ENCODE measurements at regions not wholly inside any gene's neighbourhood (a gene's known extent, or its start where the extent isn't known, plus 50 kb on each side); places are given as distances from the start of the nearest gene placed in this dataset.

DNA sequence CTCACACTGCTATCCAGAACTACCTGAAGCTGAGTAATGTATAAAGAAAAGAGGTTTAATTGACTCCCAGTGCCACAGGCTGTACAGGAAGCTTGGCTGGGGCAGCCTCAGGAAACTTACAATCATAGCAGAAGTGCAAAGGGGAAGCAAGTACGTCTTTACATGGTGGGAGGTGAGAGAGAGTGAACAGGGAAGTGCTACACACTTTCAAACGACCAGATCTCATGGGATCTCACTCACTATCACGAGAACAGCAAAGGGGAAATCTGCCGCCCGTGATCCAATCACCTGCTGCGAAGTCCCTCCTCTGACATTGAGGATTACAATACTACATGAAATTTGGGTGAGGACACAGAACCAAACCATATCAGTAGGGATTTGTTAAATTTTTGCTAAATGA, 150.4 kb upstream of the NXPH2 start:
- Histone ChIP-seq H3F3A (ENCODE audit: low read depth) (no peaks in the 10 kb centered on the region), H3K9me2 (replicated peaks; ENCODE audit: low read depth, low read length) (no peaks in the 10 kb centered on the region), H4K20me1 (ENCODE audit: insufficient read depth, low read length, poor library complexity, severe bottlenecking) (no peaks in the 10 kb centered on the region), H3K36me3 (ENCODE audit: insufficient read depth, low read length) (no peaks in the 10 kb centered on the region), H3K9me3 (ENCODE audit: insufficient read depth, low read depth, low read length) (no peaks in the 10 kb centered on the region), H2AFZ (ENCODE audit: low read length) (no peak overlapping the region), H3K27me3 (ENCODE audit: insufficient read depth, low read length, poor library complexity, severe bottlenecking) (no peaks in the 10 kb centered on the region), H3K4me2 (ENCODE audit: low read depth, low read length, poor library complexity, severe bottlenecking) (no peak overlapping the region), H3K4me1 (ENCODE audit: insufficient read depth, low read length, poor library complexity, severe bottlenecking) (no peaks in the 10 kb centered on the region), H3K9ac (ENCODE audit: low read depth, low read length, poor library complexity, severe bottlenecking) (no peak overlapping the region), H3K4me3 (ENCODE audit: low read length, poor library complexity, severe bottlenecking) (no peak overlapping the region), H3K79me2 (ENCODE audit: insufficient read depth, low read length) (no peaks in the 10 kb centered on the region)
- no peak for TF ChIP-seq EZH2phosphoT487 (IDR thresholded peaks at IDR 0.05; ENCODE audit: borderline replicate concordance)
- TF ChIP-seq, protein P1, sequence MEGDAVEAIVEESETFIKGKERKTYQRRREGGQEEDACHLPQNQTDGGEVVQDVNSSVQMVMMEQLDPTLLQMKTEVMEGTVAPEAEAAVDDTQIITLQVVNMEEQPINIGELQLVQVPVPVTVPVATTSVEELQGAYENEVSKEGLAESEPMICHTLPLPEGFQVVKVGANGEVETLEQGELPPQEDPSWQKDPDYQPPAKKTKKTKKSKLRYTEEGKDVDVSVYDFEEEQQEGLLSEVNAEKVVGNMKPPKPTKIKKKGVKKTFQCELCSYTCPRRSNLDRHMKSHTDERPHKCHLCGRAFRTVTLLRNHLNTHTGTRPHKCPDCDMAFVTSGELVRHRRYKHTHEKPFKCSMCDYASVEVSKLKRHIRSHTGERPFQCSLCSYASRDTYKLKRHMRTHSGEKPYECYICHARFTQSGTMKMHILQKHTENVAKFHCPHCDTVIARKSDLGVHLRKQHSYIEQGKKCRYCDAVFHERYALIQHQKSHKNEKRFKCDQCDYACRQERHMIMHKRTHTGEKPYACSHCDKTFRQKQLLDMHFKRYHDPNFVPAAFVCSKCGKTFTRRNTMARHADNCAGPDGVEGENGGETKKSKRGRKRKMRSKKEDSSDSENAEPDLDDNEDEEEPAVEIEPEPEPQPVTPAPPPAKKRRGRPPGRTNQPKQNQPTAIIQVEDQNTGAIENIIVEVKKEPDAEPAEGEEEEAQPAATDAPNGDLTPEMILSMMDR (conservative IDR thresholded peaks at IDR 0.05; ENCODE audit: low read length): no peak

DNA sequence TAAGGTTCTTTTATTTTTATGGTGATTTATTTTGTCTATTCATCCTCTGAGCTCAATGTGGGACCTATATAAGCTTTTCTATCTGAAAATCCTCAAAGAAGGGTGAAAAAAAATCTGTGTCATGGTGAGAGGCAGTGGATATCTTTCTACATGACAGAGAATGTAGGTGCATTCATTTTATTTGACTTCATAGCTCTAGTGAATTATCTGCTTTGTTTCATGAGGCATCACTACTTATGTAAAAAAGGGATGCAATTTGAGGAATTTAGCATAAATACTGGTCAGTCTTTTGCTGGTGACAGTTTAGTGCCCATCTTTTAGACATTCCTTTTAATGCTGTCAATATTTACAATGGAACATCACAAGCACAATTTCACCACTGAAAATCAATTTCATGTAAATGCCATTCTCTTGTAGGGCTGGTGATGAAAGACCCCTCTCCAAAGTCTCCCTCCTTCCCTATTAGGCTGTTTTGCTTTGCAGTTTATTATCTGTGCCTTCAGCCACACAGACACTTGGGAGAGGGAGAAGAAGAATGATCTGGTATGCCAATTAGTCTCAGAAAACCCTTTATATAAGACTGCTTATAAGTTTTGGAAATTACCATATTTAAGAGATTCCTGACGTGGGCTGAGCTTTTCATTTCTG, 148.3 kb upstream of the NXPH2 start:
- no peaks in the 10 kb centered on the region for H3K27me3 ChIP-seq (ENCODE audit: insufficient read depth, low read length, poor library complexity, severe bottlenecking)
- no peak overlapping the region for H3K9ac ChIP-seq (ENCODE audit: low read depth, low read length, poor library complexity, severe bottlenecking)
- H3K36me3 ChIP-seq (ENCODE audit: insufficient read depth, low read length): no peaks in the 10 kb centered on the region
- no peaks in the 10 kb centered on the region for H4K20me1 ChIP-seq (ENCODE audit: insufficient read depth, low read length, poor library complexity, severe bottlenecking)
- H3K4me2 ChIP-seq (ENCODE audit: low read depth, low read length, poor library complexity, severe bottlenecking): no peak overlapping the region
- no peaks in the 10 kb centered on the region for H3F3A ChIP-seq (ENCODE audit: low read depth)
- TF ChIP-seq, protein P1 (conservative IDR thresholded peaks at IDR 0.05; ENCODE audit: low read length): no peak
- no peak for TF ChIP-seq EZH2phosphoT487 (IDR thresholded peaks at IDR 0.05; ENCODE audit: borderline replicate concordance)
- no peaks in the 10 kb centered on the region for H3K9me3 ChIP-seq (ENCODE audit: insufficient read depth, low read depth, low read length)
- no peaks in the 10 kb centered on the region for H3K4me1 ChIP-seq (ENCODE audit: insufficient read depth, low read length, poor library complexity, severe bottlenecking)
- no peak overlapping the region for H2AFZ ChIP-seq (ENCODE audit: low read length)
- H3K9me2 ChIP-seq (replicated peaks; ENCODE audit: low read depth, low read length): no peaks in the 10 kb centered on the region
- H3K4me3 ChIP-seq (ENCODE audit: low read length, poor library complexity, severe bottlenecking): no peak overlapping the region
- H3K79me2 ChIP-seq (ENCODE audit: insufficient read depth, low read length): no peaks in the 10 kb centered on the region

DNA sequence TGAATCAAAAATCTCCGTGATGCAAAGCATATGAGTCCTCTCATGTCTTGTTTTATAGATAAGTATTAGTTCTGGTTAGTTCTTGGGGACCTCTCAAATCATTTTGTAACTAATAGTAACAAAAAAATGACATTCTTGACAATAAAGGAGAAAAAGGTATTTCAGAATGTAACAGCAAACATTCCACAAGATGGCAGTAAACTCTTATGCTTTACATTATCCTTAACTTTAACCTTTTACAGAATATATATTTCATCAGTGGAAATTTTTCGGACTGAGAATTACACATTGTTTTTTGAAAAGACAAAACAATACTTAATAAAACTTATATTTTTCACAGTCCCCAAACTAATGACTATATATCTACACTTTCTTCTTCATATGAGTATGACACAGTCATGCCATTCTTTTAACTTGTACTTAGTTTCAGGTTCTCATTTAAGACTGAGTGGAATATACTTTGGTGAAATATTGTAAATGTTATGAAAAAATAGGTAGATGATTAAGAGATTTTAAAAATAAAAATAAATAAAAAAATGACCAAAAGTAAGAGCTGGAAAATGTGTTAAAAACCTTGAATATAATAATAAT, 142.9 kb upstream of the NXPH2 start:
- Histone ChIP-seq H3K4me3 (ENCODE audit: low read length, poor library complexity, severe bottlenecking) (no peak overlapping the region), H3K27me3 (ENCODE audit: insufficient read depth, low read length, poor library complexity, severe bottlenecking) (no peaks in the 10 kb centered on the region), H3K79me2 (ENCODE audit: insufficient read depth, low read length) (no peaks in the 10 kb centered on the region), H3K9ac (ENCODE audit: low read depth, low read length, poor library complexity, severe bottlenecking) (no peak overlapping the region), H4K20me1 (ENCODE audit: insufficient read depth, low read length, poor library complexity, severe bottlenecking) (no peaks in the 10 kb centered on the region), H3F3A (ENCODE audit: low read depth) (no peaks in the 10 kb centered on the region), H3K36me3 (ENCODE audit: insufficient read depth, low read length) (no peaks in the 10 kb centered on the region), H3K9me2 (replicated peaks; ENCODE audit: low read depth, low read length) (no peaks in the 10 kb centered on the region), H3K4me2 (ENCODE audit: low read depth, low read length, poor library complexity, severe bottlenecking) (no peak overlapping the region), H2AFZ (ENCODE audit: low read length) (no peak overlapping the region), H3K9me3 (ENCODE audit: insufficient read depth, low read depth, low read length) (no peaks in the 10 kb centered on the region), H3K4me1 (ENCODE audit: insufficient read depth, low read length, poor library complexity, severe bottlenecking) (no peaks in the 10 kb centered on the region)
- no peak for TF ChIP-seq EZH2phosphoT487 (IDR thresholded peaks at IDR 0.05; ENCODE audit: borderline replicate concordance)
- TF ChIP-seq, protein P1 (conservative IDR thresholded peaks at IDR 0.05; ENCODE audit: low read length): peak; percentile 55
